NCI-H1930 (cell line): ENCODE measurements at regions not wholly inside any gene's neighbourhood (a gene's known extent, or its start where the extent isn't known, plus 50 kb on each side); places are given as distances from the start of the nearest gene placed in this dataset.
"Not testable (repeated sequence)": the region's sequence is repeated elsewhere in the genome, so short reads cannot be mapped to it uniquely, and the experiment has no call there.

ENCODE experiments used
- DNase-seq, 2 experiments: peaks; one replicate each; lab custom pipeline; 2025; lab: John Stamatoyannopoulos, UW

DNA sequence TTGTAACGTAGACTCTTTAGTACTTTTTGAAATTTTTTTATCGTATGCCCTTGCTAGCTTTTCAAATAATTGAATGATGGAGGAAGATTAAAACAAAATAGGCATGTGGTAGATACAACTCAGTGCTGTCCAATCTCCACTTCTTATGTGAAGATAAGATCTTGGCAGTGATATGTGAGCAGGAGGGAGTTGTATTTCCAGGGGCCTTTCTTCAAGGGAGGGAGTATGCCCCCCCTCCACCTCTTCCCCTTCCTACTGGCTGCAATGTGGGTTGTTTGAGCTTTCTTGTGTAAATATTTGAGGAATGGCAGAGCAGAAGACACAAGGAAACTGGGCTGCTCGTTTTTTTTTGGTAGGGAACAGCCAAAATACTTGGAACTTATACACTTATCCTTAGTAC lies 374.9 kb downstream of the PSAT1 start:
- DNase-seq: no peak

DNA sequence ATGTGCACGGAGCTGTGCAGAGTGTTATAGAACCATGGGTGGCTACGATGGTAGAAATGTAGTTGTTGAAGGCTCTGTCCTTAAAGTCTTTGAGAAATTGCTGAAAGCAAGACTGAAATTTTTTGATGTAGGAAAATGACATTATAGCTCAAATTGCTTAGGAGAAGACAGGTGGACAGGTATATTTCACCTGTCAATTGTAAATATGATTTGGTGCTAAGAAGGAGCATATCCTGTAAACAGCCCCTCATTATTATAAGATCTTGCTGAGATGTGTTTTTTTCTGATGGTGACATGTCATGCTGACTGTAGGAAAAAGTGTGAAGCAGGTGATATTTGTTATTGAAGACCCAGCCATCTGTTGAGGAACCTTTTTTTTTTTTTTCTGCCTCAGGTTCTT lies 377.9 kb downstream of the PSAT1 start:
- no peak for DNase-seq

DNA sequence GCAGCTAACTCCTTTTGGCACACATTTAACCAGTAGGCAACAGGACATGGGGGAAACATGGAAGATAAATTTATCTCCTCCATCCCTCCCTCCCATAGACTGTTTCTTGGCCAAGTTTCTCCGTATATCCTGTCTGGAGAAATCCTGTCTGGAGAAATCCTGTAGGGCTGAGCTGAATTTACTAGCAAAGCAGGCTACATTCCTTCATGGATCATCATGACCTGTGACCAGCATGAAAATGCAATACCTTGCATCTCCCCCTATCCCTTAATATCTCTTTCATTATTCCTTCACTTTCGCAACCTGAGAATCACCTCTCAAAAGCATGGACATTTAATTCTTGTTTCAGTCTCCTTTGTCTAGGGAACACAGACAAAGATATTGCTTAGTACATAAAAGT lies 379.1 kb downstream of the PSAT1 start:
- no peak for DNase-seq

DNA sequence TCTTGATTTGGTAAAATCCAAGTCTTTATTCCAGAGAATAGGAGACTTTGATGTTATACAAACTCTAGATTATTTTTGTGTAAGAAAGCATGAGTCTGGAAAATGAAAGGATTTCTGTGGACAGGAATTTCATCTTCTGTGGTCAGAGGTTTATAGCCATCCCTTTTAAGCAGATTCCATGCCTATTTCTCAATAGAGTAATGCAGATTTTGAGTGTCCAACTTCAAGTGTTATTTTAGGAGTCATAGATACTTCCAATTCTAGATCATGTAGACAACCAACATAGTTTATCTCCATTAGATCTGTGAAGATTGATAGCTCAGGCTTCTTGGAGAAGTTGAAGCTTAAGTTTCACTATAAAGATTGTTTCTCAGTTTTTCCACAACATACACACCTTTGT lies 379.7 kb downstream of the PSAT1 start:
- no peak for DNase-seq

DNA sequence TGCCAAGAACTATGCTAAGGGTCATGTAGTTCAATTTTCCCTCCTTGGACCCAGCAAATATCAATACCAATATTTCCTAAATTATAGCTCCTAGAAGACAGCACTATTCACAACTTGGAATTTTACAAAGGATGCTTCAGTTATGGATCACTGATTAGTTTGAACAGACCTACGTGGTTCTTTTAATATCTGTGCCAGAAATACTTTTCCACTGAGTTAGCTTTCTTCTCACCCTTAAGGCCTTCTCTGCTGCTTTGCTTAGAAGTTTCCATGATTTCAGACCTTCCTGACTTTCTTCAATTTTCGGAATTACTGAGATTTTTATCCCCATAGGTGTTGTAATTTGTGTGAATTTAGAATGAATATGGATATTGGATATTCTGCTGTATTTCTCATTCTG lies 380.4 kb downstream of the PSAT1 start:
- DNase-seq: no peak

DNA sequence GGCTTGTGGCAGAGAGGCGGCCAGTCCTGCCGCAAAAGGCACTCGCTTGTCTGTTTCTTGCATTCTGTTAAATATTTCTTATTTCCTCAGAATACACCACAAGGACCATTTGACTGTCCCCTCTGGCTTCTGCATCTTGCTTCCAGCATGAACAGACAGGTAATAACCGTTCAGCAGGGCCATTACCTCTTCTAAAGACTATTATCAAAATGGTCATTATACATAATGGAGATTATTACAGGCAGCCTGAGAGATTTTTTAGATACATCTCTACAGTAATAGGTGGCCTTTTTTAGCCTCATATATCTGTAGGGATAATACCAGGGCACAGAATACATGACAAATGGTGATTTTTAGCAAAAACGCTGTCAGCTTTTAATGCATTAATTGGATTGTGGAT lies 382.0 kb downstream of the PSAT1 start:
- peak; percentile 73 to 78 for DNase-seq

DNA sequence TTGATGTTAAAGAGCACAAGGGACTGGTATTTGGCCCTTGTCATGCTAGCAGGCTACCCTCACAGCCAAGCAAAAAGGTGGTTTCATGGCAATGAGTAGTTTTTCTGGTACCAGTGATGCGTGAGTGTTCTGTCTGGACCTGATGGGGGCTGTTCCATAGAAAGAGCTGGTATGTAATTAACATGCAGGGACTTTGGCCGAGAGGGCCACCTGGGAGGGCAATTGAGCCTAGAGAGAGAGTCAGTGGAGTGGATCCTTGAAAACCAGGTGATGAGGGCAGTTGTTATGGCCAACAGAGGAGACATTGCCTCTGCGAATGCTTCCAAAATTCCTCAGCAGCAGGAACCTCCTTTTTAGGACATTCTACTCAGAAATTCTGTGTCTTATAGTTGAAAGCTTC lies 383.3 kb downstream of the PSAT1 start:
- no peak for DNase-seq

DNA sequence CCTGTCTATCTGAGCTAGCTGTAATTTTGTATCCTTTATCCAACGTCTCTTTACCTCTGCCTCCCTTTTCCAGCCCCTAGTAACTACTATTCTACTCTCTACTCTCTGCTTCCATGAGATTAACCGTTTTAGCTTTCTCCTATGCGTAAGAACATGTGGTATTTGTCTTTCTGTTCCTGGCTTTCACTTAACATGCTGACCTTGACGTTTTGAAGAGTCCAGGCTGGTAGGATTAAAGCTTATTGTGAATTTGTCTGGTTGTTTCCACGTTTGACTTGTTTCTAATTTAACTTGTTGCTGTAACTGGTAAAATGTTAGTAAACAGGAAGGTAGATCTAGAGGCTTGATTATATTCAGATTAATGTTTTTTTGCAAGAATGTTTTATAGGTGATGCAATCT lies 385.3 kb downstream of the PSAT1 start:
- DNase-seq: no peak

DNA sequence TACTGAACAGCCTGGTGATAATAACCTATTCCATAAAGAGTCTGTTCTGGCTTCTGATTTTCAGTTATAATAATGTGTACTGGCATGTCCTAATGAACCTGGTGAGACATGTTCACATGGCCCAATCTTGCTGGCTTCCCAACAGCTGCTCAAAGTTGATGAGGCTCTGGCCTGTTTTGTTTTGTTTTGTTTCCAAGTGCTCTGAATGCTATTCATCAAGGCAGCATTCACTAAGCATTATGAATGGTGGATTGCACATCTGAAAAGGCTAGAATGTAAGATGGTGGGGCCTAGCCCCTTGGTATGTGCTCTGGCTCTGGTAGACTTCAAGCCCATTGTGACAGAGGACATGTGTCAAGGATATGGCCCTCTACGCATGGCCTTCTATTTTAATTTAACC lies 388.5 kb downstream of the PSAT1 start:
- no peak for DNase-seq

DNA sequence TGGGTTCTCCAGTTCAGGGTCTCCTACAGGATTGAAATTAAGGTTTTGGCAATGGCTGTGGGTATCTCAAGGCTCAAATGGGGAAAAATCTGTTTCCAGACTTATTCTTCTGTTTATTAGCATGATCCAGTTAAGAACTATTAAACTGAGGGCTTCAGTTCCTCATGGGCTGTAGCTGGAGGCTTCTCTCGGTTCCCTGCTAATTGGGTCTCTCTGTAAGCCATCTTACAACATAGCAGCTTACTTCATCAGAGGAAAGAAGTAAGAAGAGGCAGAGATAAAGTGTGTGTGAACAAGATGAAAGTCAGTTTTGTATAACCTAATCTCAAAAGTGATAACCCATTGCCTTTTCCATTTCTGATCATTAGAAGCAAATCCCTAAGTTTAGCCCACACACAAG lies 391.9 kb downstream of the PSAT1 start:
- no peak for DNase-seq

DNA sequence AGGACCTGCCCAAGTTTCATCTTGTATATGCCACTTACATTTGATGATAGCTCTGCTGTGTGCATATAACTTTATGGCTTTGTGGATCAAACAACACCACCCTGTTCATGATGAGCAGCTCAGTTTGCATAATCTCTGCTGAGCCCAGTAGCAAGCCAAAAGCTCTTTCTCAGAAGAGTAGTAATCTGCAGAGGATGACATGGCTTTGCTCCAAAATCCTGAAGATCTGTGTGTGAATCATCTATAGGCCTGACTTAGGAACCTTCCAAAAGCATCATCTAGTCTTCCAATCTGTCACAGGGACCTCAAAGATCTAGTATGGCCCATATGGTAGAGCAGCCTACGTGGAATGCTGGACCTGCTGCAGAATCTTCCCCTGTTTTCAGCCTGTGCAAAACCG lies 394.6 kb downstream of the PSAT1 start:
- no peak for DNase-seq

DNA sequence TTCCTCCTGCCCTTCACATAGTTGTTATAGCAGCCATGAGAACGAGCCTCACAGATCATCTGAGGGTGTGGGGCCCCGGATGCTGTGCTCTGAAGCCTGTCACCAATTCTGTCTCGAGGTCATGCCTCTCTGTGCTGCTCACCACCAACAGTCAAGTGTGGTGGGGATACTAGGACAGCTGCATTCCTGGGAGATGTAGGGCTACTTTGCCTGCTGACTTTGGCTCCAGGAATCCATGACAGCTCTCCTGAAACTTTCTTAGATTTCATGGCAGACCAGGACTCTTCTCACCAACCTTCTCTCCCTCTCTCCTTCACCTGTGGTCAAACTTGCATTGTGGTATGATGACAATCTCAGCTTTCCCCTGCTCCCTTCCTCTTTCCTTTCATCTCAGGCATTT lies 395.9 kb downstream of the PSAT1 start:
- no peak for DNase-seq

DNA sequence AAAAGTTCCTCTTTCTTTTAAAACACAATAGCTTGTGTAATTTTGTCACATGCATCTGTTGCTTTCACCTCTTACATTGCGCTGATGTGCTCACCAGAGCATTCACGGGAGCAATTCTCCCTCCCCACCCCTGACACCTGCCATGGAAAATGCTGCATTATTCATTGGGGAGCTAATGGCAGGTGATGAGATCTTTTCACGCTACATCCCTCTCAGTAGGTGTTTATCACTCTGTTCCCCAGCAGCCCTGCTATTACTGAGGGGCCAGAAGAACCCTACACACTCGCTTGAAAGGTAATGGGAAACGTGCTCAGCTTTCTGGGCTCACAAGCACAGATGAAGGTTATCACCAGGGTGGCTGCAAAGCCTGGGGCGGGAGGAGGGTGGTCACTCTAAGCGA lies 398.0 kb downstream of the PSAT1 start:
- DNase-seq: no peak

DNA sequence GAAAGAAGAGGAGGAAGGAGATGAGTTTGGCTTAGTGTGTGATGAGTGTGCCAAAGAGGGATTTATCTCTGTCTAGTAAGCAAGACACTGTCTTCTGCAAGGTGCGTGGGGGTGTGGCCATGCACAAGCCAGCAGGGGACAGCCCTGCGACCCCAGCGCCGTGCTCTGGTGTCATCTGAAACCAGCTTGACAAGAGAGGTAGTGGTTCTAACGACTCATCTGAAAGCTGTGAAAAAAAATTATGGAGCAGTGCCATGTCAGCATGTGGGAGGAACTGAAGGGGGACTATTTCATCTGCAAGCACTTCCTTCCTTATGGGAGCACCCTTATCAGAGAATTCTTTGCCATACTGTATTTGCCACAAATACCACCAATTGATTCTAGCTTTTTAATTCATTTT lies 398.6 kb downstream of the PSAT1 start:
- DNase-seq: peak in 1 of 2 experiments; percentile 16

DNA sequence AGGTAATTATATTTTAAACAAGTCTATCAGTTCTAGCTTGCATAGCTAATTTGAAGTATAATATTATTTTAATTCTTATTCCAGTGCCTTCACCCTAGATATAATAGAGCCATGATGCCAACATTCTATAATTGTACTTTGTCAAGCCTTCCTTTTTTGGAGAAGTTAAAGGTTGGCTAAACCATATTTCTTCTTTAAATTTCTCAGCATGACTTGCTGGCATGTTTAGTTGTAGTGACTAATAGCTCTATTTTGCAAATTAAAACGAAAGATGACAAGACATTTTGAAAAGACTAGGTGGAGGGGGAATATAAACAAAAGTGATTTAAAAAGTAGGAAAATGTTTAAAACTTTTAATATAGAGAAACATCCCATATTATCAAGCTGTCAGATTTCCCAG lies 400.7 kb downstream of the PSAT1 start:
- DNase-seq: no peak

DNA sequence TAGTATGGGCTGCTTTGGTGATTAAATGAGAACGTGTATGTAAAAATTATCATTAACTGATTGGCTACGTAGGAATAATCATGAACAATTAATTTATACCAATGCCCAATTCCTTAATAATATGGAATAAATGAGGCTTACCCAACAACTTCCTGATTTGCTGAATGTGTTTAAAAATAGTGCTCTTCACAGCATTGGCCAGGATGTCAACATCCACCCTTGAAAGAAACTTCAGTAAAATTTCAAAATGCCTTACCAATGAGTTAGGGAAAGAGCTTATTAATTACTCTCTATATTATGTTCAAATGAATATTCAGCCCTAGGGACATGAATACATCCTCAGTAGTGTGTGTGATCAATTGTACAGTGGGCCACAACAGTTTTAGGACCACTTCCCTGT lies 401.4 kb downstream of the PSAT1 start:
- no peak for DNase-seq

DNA sequence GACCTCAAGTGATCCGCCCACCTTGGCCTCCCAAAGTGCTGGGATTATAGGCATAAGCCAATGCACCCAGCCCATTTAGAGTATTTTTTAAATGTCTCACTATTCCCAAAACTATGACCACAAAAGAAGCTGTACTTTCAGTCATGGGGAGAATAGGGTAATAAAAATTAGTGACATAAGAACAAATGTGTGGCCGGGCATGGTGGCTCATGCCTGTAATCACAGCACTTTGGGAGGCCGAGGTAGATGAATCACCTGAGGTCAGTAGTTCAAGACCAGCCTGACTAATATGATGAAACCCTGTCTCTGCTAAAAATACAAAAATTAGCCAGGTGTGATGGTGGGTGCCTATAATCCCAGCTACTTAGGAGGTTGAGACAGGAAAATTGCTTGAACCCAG lies 402.3 kb downstream of the PSAT1 start:
- not testable (repeated sequence) for DNase-seq

DNA sequence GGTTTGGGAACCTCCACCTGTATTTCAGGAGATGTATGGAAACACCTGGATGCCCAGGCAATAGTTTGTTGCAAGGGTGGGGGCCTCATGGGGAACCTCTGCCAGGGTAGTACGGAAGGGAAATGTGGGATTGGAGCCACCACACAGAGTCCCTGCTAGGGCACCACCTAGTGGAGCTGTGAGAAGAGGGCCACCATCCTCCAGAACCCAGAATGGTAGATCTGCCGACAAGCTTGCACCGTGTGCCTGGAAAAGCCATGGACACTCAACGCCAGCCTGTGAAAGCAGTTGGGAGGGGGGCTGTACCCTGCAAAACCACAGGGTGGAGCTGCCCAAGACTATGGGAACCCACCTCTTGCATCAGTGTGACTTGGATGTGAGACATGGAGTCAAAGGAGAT lies 407.2 kb downstream of the PSAT1 start:
- DNase-seq: not testable (repeated sequence)

DNA sequence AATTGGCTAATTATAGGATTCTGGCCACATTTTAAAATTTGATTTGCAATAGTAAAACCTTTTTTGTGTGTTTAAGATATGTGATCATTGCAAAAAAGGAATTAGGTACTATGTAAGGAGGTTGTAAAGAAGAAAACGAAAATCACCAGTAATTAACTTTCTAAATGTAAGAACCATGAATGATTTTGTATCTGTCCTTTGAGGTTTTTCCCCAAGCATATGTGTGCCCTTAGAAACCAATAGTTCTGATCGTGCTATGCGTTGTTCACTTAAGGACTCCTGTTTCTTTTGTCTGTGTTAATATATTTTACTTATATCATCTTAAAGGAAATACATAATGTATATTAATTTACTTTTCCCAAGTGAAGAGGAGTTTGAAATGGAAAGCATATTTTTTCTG lies 410.2 kb downstream of the PSAT1 start:
- no peak for DNase-seq

DNA sequence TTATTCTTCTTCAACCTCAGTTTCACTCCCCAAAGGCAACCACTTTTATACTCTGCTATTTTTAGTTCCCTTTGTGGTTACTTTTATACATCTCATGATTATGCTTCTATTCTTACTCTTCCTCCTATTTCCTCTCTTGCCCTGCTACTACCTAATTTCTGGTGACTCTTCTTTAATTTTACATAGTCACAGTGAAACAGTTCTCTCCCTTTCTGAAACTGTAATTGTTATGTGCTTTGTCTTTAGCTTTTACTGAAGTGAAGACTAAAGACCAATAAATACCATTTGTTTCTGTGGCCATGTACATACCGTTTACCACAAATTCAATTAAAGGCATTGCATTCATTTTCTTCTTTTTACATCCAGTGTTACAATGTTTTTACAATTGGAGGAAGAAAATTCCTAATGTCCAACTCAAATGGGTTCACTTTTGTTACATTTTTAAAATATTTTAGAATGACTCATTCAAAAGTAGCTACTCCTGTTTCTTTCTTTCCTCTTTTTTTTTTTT lies 410.6 kb downstream of the PSAT1 start:
- DNase-seq: no peak

DNA sequence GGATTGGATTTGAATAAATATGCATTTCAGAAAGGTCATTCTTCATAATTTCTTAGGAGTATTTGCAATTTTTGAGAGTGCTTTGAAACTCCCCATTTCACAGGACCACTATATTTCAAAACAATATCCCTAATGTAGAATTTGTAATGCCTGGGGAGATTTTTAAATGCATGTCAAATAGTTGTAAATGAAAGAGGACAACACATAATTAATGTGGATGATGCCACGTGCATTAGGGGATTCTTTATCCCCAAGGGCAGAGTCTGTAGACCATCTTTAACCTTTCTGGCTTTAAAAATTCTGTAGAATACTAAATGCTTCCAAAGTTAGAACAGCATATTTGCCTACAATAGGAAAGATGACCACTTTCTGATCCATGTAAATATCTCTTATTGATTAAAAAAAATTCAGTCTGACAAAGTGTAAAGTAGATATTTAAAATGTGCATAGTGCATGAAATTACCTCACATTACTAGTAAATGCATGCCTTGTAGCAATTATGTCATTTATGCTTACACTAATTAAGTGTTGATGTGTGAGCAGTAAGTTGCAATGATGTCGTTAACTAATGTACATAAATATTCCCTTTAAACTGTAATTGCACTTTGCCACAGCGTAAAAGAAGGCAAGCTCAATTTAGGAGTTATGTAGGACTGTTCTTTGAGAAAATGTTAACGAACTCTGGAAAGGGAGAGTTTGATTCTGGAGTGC lies 416.1 kb downstream of the PSAT1 start:
- DNase-seq: peak in 1 of 2 experiments; percentile 5

DNA sequence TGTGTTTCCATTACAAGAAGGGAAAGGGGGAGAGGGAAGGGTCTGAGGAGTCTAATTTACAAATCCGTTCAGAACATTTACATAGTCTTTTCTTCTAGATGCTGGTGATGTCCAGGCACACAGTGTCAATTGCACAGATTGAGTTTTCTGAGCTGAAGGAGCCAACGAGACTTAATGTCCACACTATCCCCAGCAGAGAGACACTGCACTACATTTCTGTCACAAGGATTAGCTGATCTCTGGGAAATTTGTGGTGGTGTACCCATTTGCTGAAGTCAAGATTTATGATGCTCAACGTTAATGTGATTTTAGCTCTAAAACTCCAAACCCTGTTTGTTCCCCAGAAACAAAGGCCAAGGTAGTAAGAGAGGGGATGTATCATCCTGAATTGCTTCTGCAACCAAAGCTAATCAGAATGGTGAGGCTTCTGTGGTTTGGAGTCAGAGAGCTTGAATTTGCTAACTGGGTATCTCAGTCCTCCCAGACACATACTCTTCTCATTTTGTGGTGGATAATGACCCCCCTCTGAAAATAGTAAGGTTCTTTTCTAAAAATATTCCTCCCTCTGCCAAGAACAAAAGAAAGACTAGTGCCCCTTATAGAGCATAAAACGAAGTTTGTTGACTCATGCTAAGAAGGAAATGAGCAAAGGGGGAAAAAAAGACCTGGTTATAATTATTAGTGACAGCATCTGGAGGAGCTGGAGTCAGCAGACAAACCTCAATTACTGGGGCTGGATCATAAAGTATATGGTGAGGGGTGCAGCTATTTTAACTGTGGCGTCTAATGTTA lies 416.9 kb downstream of the PSAT1 start:
- no peak for DNase-seq

DNA sequence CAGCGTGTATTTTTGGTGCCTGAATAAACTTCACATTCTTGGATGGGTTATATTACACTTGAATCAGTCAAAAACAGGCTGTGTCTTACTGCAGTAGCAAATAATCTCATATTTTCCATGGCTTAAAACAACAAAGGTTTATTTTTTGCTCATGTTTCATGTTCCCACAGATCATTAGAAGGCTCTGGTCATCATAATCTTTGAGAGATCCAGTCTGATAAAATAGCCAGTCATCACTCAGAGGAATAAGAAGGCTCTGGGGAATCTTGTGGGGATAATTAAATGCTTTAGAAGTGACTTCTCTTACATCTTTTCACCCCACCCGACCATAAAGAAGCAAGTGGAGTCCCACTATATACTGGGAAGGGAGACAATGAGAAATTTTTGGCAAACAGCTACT lies 417.7 kb downstream of the PSAT1 start:
- DNase-seq: no peak

DNA sequence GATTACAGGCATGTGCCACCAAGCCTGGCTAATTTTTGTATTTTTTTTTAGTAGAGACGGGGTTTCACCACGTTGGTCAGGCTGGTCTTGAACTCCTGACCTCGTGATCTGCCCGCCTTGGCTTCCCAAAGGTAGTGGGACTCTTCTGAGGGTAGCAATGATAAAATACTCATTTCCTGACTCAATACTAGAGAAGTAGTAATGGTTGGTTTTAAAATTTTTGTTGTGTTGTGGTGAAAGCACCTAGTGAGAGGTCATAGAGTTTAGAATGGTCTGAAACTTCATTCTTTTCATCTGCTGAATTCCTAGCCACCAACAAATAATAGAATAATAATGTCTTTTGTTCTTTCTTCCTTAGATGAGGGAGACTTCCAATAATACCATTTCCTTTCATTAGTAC lies 422.1 kb downstream of the PSAT1 start:
- not testable (repeated sequence) for DNase-seq
